Ammon's horn (tissue), 1 donor: ENCODE measurements at regions not wholly inside any gene's neighbourhood (a gene's known extent, or its start where the extent isn't known, plus 50 kb on each side); places are given as distances from the start of the nearest gene placed in this dataset.
"Not testable (repeated sequence)": the region's sequence is repeated elsewhere in the genome, so short reads cannot be mapped to it uniquely, and the experiment has no call there.

Experiments used
- DNase-seq: peaks from one replicate; pipeline ENCODE4 v3.0.0-alpha.2; 2016; ENCODE audit warnings: low spot score

- no peak for DNase-seq
These were observed 1057.1 kb upstream of the CRIM1 start for GRCh38 chr2:35298493-35298892.

GRCh38 chr2:35297403-35297802, 1058.2 kb upstream of the CRIM1 start:
- DNase-seq, result no peak

GRCh38 chr2:35294636-35295263, 1060.8 kb upstream of the CRIM1 start:
- DNase-seq, result no peak

GRCh38 chr2:35293261-35293660, 1062.3 kb upstream of the CRIM1 start:
- no peak for DNase-seq

- no peak for DNase-seq
These were observed 1063.4 kb upstream of the CRIM1 start for GRCh38 chr2:35292199-35292598.

- DNase-seq, result no peak
These were observed 1073.9 kb upstream of the CRIM1 start for GRCh38 chr2:35281702-35282101.

- no peak for DNase-seq
These were observed 1099.8 kb upstream of the CRIM1 start for GRCh38 chr2:35255826-35256225.

- DNase-seq, result no peak
These were observed 1104.4 kb upstream of the CRIM1 start for GRCh38 chr2:35251156-35251555.

GRCh38 chr2:35246702-35247101, 1108.9 kb upstream of the CRIM1 start:
- no peak for DNase-seq

- DNase-seq, result no peak
These were observed 1127.0 kb upstream of the CRIM1 start for GRCh38 chr2:35228584-35228983.

GRCh38 chr2:35220461-35220860, 1135.1 kb upstream of the CRIM1 start:
- DNase-seq, result no peak

GRCh38 chr2:35204881-35205280, 1150.7 kb upstream of the CRIM1 start:
- no peak for DNase-seq

GRCh38 chr2:35204323-35204722, 1151.3 kb upstream of the CRIM1 start:
- DNase-seq, result no peak

- no peak for DNase-seq
These were observed 1156.3 kb upstream of the CRIM1 start for GRCh38 chr2:35199298-35199697.

- no peak for DNase-seq
These were observed 1169.6 kb upstream of the CRIM1 start for GRCh38 chr2:35185861-35186412.

GRCh38 chr2:35184471-35184870, 1171.1 kb upstream of the CRIM1 start:
- DNase-seq, result no peak

GRCh38 chr2:35176726-35177125, 1178.9 kb upstream of the CRIM1 start:
- DNase-seq, result not testable (repeated sequence)

- no peak for DNase-seq
These were observed 1180.7 kb upstream of the CRIM1 start for GRCh38 chr2:35174845-35175244.

GRCh38 chr2:35172687-35173086, 1182.9 kb upstream of the CRIM1 start:
- DNase-seq, result no peak

GRCh38 chr2:35168351-35168750, 1187.2 kb upstream of the CRIM1 start:
- no peak for DNase-seq

- no peak for DNase-seq
These were observed 1191.6 kb upstream of the CRIM1 start for GRCh38 chr2:35163948-35164347.

GRCh38 chr2:35160871-35161270, 1194.7 kb upstream of the CRIM1 start:
- no peak for DNase-seq

GRCh38 chr2:35125871-35126270, 1229.7 kb upstream of the CRIM1 start:
- DNase-seq, result no peak

GRCh38 chr2:35125278-35125677, 1230.3 kb upstream of the CRIM1 start:
- DNase-seq, result no peak
